ENCODE measurements at regions not wholly inside any gene's neighbourhood (a gene's known extent, or its start where the extent isn't known, plus 50 kb on each side); places are given as distances from the start of the nearest gene placed in this dataset.
"Not testable (repeated sequence)": the region's sequence is repeated elsewhere in the genome, so short reads cannot be mapped to it uniquely, and the experiment has no call there.

DNA sequence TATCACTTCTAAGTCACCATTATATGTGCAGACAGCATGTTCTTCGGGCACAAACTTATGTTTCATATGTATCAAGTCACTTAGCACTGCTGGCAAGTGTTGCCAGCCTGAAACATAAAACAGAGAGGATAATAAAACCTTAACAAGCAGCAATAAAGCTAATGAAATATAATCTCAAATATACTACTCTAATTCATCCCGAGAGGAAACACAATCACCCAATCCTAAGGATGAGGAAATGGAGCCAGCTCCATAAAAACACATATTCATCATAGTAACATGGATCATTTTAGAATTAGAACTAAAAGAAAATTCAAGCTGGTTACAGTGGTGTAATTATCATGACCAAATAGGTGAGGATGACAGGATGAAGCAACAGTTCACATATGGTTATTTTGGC is 1072.7 kb downstream of the EPHA3 start:
- H3K4me3 ChIP-seq (ENCODE audit: low read depth, low read length), result no peak overlapping the region
- TF ChIP-seq, protein P1, sequence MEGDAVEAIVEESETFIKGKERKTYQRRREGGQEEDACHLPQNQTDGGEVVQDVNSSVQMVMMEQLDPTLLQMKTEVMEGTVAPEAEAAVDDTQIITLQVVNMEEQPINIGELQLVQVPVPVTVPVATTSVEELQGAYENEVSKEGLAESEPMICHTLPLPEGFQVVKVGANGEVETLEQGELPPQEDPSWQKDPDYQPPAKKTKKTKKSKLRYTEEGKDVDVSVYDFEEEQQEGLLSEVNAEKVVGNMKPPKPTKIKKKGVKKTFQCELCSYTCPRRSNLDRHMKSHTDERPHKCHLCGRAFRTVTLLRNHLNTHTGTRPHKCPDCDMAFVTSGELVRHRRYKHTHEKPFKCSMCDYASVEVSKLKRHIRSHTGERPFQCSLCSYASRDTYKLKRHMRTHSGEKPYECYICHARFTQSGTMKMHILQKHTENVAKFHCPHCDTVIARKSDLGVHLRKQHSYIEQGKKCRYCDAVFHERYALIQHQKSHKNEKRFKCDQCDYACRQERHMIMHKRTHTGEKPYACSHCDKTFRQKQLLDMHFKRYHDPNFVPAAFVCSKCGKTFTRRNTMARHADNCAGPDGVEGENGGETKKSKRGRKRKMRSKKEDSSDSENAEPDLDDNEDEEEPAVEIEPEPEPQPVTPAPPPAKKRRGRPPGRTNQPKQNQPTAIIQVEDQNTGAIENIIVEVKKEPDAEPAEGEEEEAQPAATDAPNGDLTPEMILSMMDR (IDR thresholded peaks at IDR 0.05; ENCODE audit: insufficient read depth, low read depth, low read length, missing control alignments), result no peak
- DNase-seq (ENCODE audit: low read depth), result no peak

GRCh38 chr3:90180543-90180942 is 1073.1 kb downstream of the EPHA3 start:
- H3K4me3 ChIP-seq (ENCODE audit: low read depth, low read length), result no peak overlapping the region
- DNase-seq (ENCODE audit: low read depth), result no peak
- TF ChIP-seq, protein P1 (IDR thresholded peaks at IDR 0.05; ENCODE audit: insufficient read depth, low read depth, low read length, missing control alignments), result no peak

DNA sequence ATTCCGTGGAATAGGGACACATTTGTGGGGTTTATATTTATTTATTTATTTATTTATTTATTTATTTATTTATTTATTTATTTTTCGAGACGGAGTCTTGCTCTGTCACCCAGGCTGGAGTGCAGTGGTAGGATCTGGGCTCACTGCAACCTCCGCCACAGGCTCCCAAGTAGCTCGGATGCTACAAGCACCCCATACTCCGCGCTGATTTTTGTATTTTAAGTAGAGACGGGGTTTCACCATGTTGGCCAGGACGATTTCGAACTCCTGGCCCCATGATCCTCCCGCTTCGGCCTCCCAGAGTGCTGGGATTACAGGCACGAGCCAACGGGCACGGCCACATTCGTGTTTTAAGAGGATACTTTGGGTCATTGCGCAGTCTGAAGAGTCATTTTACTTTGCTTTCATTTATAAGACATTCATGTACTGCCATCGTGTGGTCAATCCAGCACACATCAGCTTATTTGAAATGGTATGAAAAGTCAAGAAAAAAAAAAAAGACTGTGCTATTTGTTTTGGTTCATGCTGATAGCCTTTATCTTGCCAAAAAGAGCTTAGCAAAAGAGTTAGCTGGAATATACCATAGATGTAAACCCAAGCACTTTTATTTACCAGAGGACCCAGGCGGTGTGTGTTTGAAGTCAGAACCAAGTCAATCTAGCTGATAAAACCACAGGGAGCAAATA is 1075.0 kb downstream of the EPHA3 start:
- H3K4me3 ChIP-seq (ENCODE audit: low read depth, low read length); DNase-seq (ENCODE audit: low read depth): not testable (repeated sequence)

GRCh38 chr3:90184861-90185260 is 1077.4 kb downstream of the EPHA3 start:
- H3K4me3 ChIP-seq (ENCODE audit: low read depth, low read length), result no peak overlapping the region
- TF ChIP-seq, protein P1 (IDR thresholded peaks at IDR 0.05; ENCODE audit: insufficient read depth, low read depth, low read length, missing control alignments), result no peak
- no peak for DNase-seq (ENCODE audit: low read depth)

DNA sequence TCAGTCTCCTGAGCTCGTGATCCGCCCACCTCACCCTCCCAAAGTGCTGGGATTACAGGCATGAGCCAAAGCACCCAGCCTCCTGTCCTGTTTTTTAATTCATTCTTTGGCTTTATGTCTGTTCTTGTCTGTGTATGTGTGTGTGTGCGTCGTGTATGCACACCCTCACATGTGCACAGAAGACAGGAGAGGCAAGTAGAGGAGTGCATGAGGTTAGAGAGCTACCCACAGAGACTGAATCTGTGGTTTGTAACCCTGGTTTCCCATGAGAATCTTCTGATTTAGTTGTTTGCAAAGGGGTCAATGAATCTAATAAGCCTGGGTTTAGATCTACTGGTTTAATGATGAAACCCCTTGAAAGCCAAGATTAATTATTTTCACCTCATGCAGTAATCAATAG is 1090.0 kb downstream of the EPHA3 start:
- H3K4me3 ChIP-seq (ENCODE audit: low read depth, low read length); DNase-seq (ENCODE audit: low read depth): not testable (repeated sequence)

- DNase-seq (ENCODE audit: low read depth); H3K4me3 ChIP-seq (ENCODE audit: low read depth, low read length): not testable (repeated sequence)
Measured at GRCh38 chr3:90202931-90203330, 1095.5 kb downstream of the EPHA3 start.

DNA sequence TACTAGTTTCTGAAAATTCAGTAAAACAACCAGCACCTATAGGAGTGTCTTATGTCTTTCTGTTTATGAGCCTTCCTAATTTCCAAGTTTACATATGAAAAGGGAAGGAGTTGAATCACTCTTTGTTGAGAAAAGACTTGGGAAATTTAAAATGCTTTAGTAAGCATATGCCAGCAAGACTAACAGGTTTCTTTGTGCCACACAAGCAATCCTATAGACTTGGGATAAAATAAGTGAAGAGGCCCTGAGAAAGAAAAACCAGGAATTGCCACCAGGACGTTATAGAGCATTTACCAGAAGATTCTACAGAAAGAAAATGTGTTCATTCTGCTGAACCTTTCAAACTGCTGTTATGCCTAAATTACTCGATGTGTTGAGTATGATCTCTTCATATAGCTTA is 1099.1 kb downstream of the EPHA3 start:
- DNase-seq (ENCODE audit: low read depth); H3K4me3 ChIP-seq (ENCODE audit: low read depth, low read length): not testable (repeated sequence)

DNA sequence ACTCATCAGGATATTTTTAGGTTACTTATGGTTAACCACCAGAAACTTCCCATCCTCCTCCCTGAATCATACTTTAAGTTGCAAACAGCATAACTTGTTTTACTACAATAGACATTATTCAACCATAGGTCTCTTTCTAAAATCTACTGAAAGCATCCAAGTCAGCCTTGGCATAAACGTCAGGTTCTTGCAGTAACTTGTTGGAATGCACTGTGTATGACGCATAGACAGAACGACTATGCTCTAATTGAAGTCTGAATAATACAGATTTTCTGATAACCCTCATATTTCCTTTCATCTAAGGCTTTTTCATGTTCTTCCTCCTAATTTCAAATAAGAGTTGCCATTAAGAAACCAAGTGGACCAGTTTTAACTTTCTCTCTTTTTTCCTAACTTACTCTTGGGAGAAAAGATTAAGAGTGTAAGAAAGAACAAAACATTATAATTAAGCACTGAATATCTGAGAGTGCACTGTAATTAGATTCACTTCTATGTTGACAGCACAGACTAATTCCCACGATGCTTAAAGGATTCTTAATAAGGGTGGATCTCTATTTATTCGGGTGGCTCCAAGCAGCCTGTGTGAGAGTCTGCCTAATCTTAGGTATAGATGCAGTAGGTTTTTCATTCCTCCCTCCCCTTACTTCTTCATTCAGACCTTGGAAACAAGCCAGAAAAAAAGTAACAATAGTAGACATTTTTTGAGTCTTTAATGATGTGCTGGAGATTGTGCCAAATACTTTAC is 1100.1 kb downstream of the EPHA3 start:
- not testable (repeated sequence) for DNase-seq (ENCODE audit: low read depth); H3K4me3 ChIP-seq (ENCODE audit: low read depth, low read length)

DNA sequence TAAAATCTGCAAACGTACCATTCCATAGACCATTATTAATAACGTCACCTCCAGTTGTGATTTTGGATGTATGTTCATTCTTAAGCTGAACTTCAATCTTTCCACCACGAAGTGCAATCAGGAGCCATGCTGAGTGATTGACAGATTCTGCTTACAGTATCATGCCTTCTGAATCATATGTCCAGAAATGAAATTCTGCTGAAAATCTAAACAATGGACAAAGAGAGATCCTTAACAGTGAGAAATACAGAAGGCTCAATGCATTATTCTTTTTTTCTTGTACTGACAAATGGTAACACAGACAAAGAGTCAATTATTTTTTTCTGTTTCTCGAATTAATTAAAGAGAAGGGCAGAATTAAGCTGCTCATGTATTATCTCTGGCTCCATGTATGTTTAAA is 1114.5 kb downstream of the EPHA3 start:
- no peak for DNase-seq (ENCODE audit: low read depth)
- no peak overlapping the region for H3K4me3 ChIP-seq (ENCODE audit: low read depth, low read length)
- TF ChIP-seq, protein P1 (IDR thresholded peaks at IDR 0.05; ENCODE audit: insufficient read depth, low read depth, low read length, missing control alignments), result no peak
